ENCODE measurements at regions not wholly inside any gene's neighbourhood (a gene's known extent, or its start where the extent isn't known, plus 50 kb on each side); places are given as distances from the start of the nearest gene placed in this dataset.

GRCh38 chr11:127629200-127629599, 628.6 kb upstream of the KIRREL3 start:
- no peak for DNase-seq
- Mint-ChIP-seq H3K4me1 (ENCODE audit: low read depth) (no peaks in the 10 kb centered on the region), H3K36me3 (ENCODE audit: low read depth) (no peaks in the 10 kb centered on the region), H3K27me3 (ENCODE audit: insufficient read depth) (peaks cover 3% of the 10 kb centered on the region), H3K9me3 (no peaks in the 10 kb centered on the region), H3K4me3 (no peak overlapping the region), H3K27ac (no peak overlapping the region)
- TF ChIP-seq CTCF (IDR thresholded peaks at IDR 0.05) = no peak

DNA sequence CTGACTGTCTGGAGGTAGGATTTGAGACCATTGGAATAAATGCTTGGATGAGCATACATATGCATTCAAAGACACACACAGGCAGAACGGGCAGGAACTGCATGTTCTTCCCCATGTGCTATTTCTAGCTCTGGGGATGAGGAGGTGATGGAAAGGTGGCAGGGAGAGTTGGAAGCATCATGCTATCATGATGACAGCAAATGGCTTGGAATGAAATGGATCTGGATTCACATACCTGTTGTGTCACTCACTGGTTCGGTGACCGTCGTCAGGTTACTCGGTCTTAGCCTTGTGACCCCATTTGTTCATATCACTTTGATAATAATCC, 627.9 kb upstream of the KIRREL3 start:
- H3K9me3 Mint-ChIP-seq = no peaks in the 10 kb centered on the region
- TF ChIP-seq CTCF (IDR thresholded peaks at IDR 0.05) = no peak
- H3K27ac Mint-ChIP-seq = no peak overlapping the region
- H3K36me3 Mint-ChIP-seq (ENCODE audit: low read depth) = no peaks in the 10 kb centered on the region
- no peaks in the 10 kb centered on the region for H3K4me1 Mint-ChIP-seq (ENCODE audit: low read depth)
- DNase-seq = no peak
- H3K4me3 Mint-ChIP-seq = no peak overlapping the region
- H3K27me3 Mint-ChIP-seq (ENCODE audit: insufficient read depth) = peaks cover 3% of the 10 kb centered on the region

DNA sequence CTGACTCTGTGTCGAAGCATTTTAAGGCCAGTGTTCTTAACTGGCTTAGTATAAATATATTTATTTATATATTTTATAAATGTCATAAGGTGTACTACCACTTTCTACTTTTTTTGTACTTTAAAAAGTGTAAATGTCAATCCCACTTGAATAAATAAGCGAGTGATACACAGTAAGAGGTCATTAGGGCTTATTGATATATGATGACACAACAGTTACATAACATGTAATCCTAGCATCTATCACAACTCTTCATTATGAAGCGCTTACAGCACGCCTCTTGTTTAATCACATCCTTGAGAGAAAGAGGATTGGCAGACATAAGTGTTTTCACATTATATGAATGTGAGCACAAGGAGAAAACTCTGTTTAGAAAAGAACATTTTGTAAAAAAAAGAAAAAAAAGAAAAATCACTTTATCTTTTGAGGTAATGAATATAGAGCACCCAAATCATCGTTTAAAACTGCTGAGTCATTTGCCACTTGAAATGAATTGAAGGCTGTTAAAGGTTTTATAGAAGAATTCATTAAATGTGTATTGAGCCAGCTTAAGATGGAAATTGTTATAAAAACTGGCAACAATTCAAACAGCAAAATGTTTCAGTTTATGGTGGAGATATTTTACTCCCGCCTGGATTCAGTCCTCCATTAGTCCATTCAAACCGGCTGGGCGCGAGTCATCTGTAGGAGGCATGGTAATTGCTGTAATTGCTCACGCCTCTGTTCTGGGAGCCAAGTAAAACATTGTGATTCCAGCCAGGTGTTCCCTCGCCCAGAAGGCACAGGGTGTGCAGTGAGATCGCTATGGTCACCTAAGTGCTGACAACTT, 627.3 kb upstream of the KIRREL3 start:
- H3K27ac Mint-ChIP-seq = no peak overlapping the region
- no peaks in the 10 kb centered on the region for H3K9me3 Mint-ChIP-seq
- TF ChIP-seq CTCF (IDR thresholded peaks at IDR 0.05) = no peak
- H3K27me3 Mint-ChIP-seq (ENCODE audit: insufficient read depth) = peaks cover 3% of the 10 kb centered on the region
- no peak for DNase-seq
- H3K4me1 Mint-ChIP-seq (ENCODE audit: low read depth) = no peaks in the 10 kb centered on the region
- no peak overlapping the region for H3K4me3 Mint-ChIP-seq
- H3K36me3 Mint-ChIP-seq (ENCODE audit: low read depth) = no peaks in the 10 kb centered on the region

- Mint-ChIP-seq H3K36me3 (ENCODE audit: low read depth) (no peaks in the 10 kb centered on the region), H3K27ac (no peak overlapping the region), H3K9me3 (no peaks in the 10 kb centered on the region), H3K27me3 (ENCODE audit: insufficient read depth) (peaks cover 3% of the 10 kb centered on the region), H3K4me3 (no peak overlapping the region), H3K4me1 (ENCODE audit: low read depth) (no peaks in the 10 kb centered on the region)
- DNase-seq = no peak
- TF ChIP-seq CTCF (IDR thresholded peaks at IDR 0.05) = no peak
Observed at GRCh38 chr11:127627204-127627603, 626.6 kb upstream of the KIRREL3 start.

- H3K4me1 Mint-ChIP-seq (ENCODE audit: low read depth) = peaks cover 1% of the 10 kb centered on the region; the same call in 1 of the 2 replicates
- no peaks in the 10 kb centered on the region for H3K36me3 Mint-ChIP-seq (ENCODE audit: low read depth)
- DNase-seq = no peak
- no peak overlapping the region for H3K4me3 Mint-ChIP-seq
- H3K9me3 Mint-ChIP-seq = no peaks in the 10 kb centered on the region
- peaks cover 1% of the 10 kb centered on the region for H3K27me3 Mint-ChIP-seq (ENCODE audit: insufficient read depth)
- no peak overlapping the region for H3K27ac Mint-ChIP-seq
- TF ChIP-seq CTCF (IDR thresholded peaks at IDR 0.05) = no peak
Observed at GRCh38 chr11:127625402-127625801, 624.8 kb upstream of the KIRREL3 start.
